Lower leg skin (tissue), 4 donors: ENCODE measurements at regions not wholly inside any gene's neighbourhood (a gene's known extent, or its start where the extent isn't known, plus 50 kb on each side); places are given as distances from the start of the nearest gene placed in this dataset.

Source experiments
- DNase-seq, 2 donors: peaks; one replicate each; pipeline ENCODE4 v3.0.0-alpha.2; 2019; ENCODE audit warnings: low spot score in 2 of 2
- H3K4me3 ChIP-seq: fragments of 200-600 bp; sonication (generic); 2 replicates; pipeline ENCODE4 v1.5.1; 2017; ENCODE audit warnings: mild to moderate bottlenecking, low read depth; ENCODE audit not compliant: poor library complexity, severe bottlenecking
- POLR2A ChIP-seq, 2 donors: fragments of 450-650 bp; IDR thresholded peaks; one replicate each; pipeline ENCODE4 v1.6.1; 2016 to 2017; ENCODE audit warnings: antibody characterized with exemption in 2 of 2, mild to moderate bottlenecking in 1 of 2, moderate library complexity in 1 of 2
- WGBS, 2 donors: methylation state at CpG; one replicate each; pipeline ENCODE4 v1.1.5; 2018; 5-methylcytosine and 5-hydroxymethylcytosine counted together
- intact Hi-C: fragments of 100-400 bp; cut with DNase I; formaldehyde crosslinking; loops from one replicate; pipeline ENCODE4 v1.15.0; 2023; ENCODE audit warnings: low total_unique reads
- TF ChIP-seq, protein P1 (sequence below), 3 donors: fragments of 450-650 bp; IDR thresholded peaks; one replicate each; pipeline ENCODE4 v1.5.1; 2016; ENCODE audit warnings: antibody characterized with exemption in 3 of 3, mild to moderate bottlenecking in 3 of 3, moderate library complexity in 2 of 3

DNA sequence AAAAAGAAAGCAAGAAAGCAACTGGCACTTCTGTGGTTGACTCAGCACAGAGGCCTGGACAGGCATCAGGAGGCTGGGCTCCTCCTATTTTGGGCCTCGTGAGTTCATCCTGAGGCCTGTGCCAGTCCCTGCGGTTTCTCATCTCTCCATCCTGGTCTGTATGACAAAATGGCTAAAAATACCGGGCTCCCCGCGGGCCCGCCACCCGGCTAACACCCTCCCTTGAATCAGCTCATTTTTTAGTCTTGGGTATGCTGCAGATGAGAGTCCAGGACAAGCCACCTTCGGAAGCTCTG lies 62.3 kb upstream of the YWHAQ start:
- intact Hi-C loops, result no loop called here
- TF ChIP-seq, protein P1, sequence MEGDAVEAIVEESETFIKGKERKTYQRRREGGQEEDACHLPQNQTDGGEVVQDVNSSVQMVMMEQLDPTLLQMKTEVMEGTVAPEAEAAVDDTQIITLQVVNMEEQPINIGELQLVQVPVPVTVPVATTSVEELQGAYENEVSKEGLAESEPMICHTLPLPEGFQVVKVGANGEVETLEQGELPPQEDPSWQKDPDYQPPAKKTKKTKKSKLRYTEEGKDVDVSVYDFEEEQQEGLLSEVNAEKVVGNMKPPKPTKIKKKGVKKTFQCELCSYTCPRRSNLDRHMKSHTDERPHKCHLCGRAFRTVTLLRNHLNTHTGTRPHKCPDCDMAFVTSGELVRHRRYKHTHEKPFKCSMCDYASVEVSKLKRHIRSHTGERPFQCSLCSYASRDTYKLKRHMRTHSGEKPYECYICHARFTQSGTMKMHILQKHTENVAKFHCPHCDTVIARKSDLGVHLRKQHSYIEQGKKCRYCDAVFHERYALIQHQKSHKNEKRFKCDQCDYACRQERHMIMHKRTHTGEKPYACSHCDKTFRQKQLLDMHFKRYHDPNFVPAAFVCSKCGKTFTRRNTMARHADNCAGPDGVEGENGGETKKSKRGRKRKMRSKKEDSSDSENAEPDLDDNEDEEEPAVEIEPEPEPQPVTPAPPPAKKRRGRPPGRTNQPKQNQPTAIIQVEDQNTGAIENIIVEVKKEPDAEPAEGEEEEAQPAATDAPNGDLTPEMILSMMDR (IDR thresholded peaks at IDR 0.05), result no peak
- TF ChIP-seq POLR2A (IDR thresholded peaks at IDR 0.05), result no peak
- WGBS, 2 donors, result 24 to 30% methylated on average over 8 of the region's 8 CpGs
- H3K4me3 ChIP-seq, result no peak overlapping the region
- DNase-seq, result peak; percentile 48 to 88

DNA sequence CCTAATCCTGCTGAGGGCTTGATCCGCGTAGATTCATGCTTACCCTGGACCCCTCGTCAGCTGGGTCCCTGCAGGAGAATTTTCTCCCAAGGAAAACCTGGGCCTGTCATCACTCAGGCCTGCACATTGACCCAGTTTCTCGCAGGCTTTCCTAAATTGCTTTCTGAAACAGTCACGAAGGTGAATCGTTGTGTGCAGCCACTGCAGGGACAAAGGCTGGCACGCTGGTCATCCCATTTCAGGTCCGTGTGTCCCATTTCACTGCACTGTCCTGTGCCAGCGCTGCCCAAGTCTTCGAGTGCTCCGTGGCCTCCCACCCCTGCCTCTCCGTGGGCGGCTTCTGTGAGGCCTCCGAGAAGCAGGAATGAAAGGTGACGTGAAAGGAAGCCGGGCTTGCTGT lies 62.8 kb upstream of the YWHAQ start:
- no peak overlapping the region for H3K4me3 ChIP-seq
- no peak for DNase-seq
- intact Hi-C loops, result no loop called here
- TF ChIP-seq, protein P1 (IDR thresholded peaks at IDR 0.05), result no peak
- no peak for TF ChIP-seq POLR2A (IDR thresholded peaks at IDR 0.05)
- 91 to 95% methylated on average over 16 of the region's 16 CpGs for WGBS, 2 donors

DNA sequence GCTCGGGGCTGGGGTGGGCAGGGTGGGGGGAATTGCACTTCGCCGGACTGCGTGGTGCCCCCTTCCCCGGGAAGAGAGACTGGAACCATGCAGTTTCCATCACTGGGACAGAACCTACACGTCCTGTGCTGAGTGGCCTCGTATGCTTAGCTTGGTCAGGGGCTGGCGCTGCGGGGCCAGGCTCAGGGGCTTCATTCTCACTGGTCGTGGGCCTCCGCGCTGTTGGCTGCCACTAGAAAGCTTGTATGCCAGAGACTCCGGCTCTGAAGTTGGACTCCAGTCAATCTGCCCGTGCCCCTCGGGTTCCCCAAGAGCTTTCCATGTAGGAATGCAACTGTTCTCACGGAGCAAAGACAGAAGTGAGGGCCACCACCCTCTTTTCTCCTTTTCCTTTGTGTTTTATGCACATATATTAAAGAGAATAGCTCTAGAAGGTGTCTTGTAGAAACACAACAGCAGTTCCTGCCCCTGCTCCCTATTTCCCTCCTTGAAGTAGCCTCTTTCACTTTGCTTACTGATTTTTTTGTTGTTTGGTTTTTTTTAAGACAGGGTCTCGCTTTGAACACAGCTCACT lies 64.0 kb upstream of the YWHAQ start:
- TF ChIP-seq, protein P1 (IDR thresholded peaks at IDR 0.05), result no peak
- no peak for TF ChIP-seq POLR2A (IDR thresholded peaks at IDR 0.05)
- 90 to 91% methylated on average over 10 to 17 of the region's 17 CpGs for WGBS, 2 donors
- no peak for DNase-seq
- H3K4me3 ChIP-seq, result no peak overlapping the region
- intact Hi-C loops, result no loop called here

DNA sequence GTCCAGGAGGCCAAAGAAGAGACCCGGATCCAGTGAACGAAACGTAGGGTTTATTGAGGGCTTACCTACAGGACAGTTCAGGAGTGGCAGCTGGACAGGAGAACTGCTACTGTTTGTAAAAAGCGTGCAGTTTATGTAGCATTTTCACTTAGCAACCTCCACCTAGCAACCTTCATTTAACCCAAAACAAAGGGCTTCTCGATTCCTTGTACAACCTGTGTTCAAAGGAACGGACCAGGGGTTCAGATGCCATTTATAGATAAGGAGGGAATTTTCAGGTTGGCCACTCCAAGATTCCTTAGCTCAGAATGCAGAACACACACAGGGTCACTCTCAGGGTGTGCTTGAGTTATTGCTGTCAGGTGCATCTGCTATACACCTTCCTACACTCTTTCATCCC lies 65.1 kb upstream of the YWHAQ start:
- no peak overlapping the region for H3K4me3 ChIP-seq
- TF ChIP-seq POLR2A (IDR thresholded peaks at IDR 0.05), result no peak
- TF ChIP-seq, protein P1 (IDR thresholded peaks at IDR 0.05), result no peak
- WGBS, 2 donors, result 77 to 87% methylated on average over 6 of the region's 6 CpGs
- no peak for DNase-seq
- intact Hi-C loops, result no loop called here

DNA sequence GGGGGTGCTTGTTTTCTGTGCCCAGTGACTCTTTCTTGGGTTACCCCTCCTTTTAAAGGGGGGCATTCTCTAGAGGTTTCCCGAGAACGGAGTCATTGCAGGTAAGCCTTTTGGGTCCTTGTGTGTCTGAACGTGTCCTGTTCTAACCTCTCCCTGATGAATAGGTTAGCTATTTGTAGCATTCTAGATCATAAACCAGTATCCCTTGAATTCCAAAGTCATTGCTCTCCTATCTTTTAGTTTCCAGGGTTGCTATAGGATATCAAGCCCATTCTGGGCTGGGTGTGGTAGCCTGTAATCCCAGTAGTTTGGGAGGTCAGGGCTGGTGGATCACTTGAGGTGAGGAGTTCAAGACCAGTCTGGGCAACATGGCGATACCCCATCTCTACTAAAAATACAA lies 65.9 kb upstream of the YWHAQ start:
- H3K4me3 ChIP-seq, result no peak overlapping the region
- no peak for DNase-seq
- 71 to 84% methylated on average over 4 of the region's 4 CpGs for WGBS, 2 donors
- intact Hi-C loops, result no loop called here
- TF ChIP-seq, protein P1 (IDR thresholded peaks at IDR 0.05), result no peak
- TF ChIP-seq POLR2A (IDR thresholded peaks at IDR 0.05), result no peak

DNA sequence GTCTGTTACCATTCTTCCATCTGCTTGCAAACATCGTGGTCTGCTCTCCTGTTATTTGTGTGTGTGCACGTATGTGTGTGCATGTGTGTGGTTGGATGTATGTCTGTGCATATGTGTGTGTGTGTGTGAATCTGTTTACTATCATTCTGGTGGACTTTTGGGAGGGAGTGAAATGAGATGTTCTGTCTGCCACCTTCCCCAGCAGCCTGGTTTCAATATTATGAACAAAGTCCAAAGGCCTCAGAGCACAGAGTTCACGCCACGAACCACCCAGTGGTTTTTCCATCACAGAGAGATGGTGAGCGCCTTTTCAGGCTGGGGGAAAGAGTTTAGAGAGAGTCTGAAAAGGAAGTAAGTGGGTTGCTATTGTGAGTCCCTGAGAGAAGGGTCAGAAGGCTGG lies 67.1 kb upstream of the YWHAQ start:
- no peak for TF ChIP-seq POLR2A (IDR thresholded peaks at IDR 0.05)
- TF ChIP-seq, protein P1 (IDR thresholded peaks at IDR 0.05), result no peak

More for the DNA sequence above, 67.1 kb upstream of the YWHAQ start:
- intact Hi-C loops, result no loop called here
- WGBS, 2 donors, result 78 to 86% methylated on average over 5 of the region's 5 CpGs
- H3K4me3 ChIP-seq, result no peak overlapping the region
- DNase-seq, result no peak
